ENCODE measurements at regions not wholly inside any gene's neighbourhood (a gene's known extent, or its start where the extent isn't known, plus 50 kb on each side); places are given as distances from the start of the nearest gene placed in this dataset.

- no peak overlapping the region for H3K4me2 ChIP-seq (ENCODE audit: low read depth, low read length, poor library complexity, severe bottlenecking)
- no peaks in the 10 kb centered on the region for H4K20me1 ChIP-seq (ENCODE audit: insufficient read depth, low read depth, low read length)
- H3K9me3 ChIP-seq (ENCODE audit: low read length), result peaks cover 5% of the 10 kb centered on the region; the same call in 1 of the 2 replicates
- H3K27me3 ChIP-seq (ENCODE audit: low read length), result no peaks in the 10 kb centered on the region
- no peak for DNase-seq
- no peak overlapping the region for H2AFZ ChIP-seq (ENCODE audit: low read length)
- no peak overlapping the region for H3K27ac ChIP-seq (ENCODE audit: low read length)
- no peaks in the 10 kb centered on the region; the same call in 1 of the 2 replicates for H3K9me2 ChIP-seq (replicated peaks; ENCODE audit: insufficient read depth, low read length)
- no peak overlapping the region for H3K9ac ChIP-seq (ENCODE audit: low read length)
- no peaks in the 10 kb centered on the region for H3K79me2 ChIP-seq (ENCODE audit: low read length)
- no peak overlapping the region for H3K4me3 ChIP-seq (ENCODE audit: low read length)
- no peaks in the 10 kb centered on the region for H3K4me1 ChIP-seq (ENCODE audit: low read length)
- no peaks in the 10 kb centered on the region for H3K36me3 ChIP-seq (ENCODE audit: insufficient read depth, low read length)
These were observed 98.2 kb upstream of the CTNNA2 start for GRCh38 chr2:79414690-79415089.

- H3K9me2 ChIP-seq (replicated peaks; ENCODE audit: insufficient read depth, low read length), result no peaks in the 10 kb centered on the region
- H3K36me3 ChIP-seq (ENCODE audit: insufficient read depth, low read length), result no peaks in the 10 kb centered on the region
These were observed 118.4 kb upstream of the CTNNA2 start for GRCh38 chr2:79394485-79394859.

DNA sequence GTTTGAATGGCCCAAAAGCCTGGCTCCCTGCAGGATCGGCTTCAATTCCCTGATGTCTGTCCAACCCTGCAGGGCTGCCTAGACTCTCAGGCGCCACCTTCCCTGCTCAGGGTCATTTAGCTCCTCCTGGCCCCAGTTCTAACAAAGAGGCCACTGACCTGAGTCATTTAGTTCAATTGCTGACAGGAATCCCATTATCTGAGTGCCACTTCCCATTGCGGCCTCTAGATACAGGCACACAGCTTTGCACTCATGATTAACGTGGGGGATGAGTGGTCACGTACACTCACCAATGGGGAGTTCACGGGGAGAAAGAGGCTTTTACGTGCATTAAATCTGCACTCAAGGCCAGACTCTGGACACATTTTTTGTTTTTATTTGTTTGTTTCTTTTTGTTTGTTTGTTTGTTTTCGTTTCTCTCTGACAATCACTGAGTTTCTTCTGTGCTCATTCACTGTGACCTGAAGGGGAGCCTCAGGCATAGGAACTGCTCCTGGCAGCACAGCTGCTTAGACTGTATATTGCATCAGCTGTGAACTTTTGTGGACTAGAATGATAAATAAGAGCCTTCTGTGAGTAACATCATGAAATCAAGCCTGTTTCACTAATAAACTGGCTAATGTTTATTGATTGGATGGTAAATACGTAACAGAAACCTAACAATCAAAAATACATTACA lies 118.9 kb upstream of the CTNNA2 start:
- Histone ChIP-seq H3K9ac (ENCODE audit: low read length) (no peak overlapping the region), H3K4me1 (ENCODE audit: low read length) (no peaks in the 10 kb centered on the region), H3K79me2 (ENCODE audit: low read length) (no peaks in the 10 kb centered on the region), H3K9me2 (replicated peaks; ENCODE audit: insufficient read depth, low read length) (no peaks in the 10 kb centered on the region), H2AFZ (ENCODE audit: low read length) (no peak overlapping the region), H3K36me3 (ENCODE audit: insufficient read depth, low read length) (no peaks in the 10 kb centered on the region), H3K27me3 (ENCODE audit: low read length) (no peaks in the 10 kb centered on the region), H4K20me1 (ENCODE audit: insufficient read depth, low read depth, low read length) (no peaks in the 10 kb centered on the region), H3K4me2 (ENCODE audit: low read depth, low read length, poor library complexity, severe bottlenecking) (no peak overlapping the region), H3K4me3 (ENCODE audit: low read length) (no peak overlapping the region), H3K9me3 (ENCODE audit: low read length) (no peaks in the 10 kb centered on the region), H3K27ac (ENCODE audit: low read length) (no peak overlapping the region)
- no peak for DNase-seq

More at GRCh38 chr2:79394485-79394859, 118.4 kb upstream of the CTNNA2 start:
- DNase-seq, result no peak
- H3K4me2 ChIP-seq (ENCODE audit: low read depth, low read length, poor library complexity, severe bottlenecking), result no peak overlapping the region
- H3K4me1 ChIP-seq (ENCODE audit: low read length), result no peaks in the 10 kb centered on the region
- H3K27me3 ChIP-seq (ENCODE audit: low read length), result no peaks in the 10 kb centered on the region
- no peak overlapping the region for H3K4me3 ChIP-seq (ENCODE audit: low read length)
- no peak overlapping the region for H2AFZ ChIP-seq (ENCODE audit: low read length)
- H3K27ac ChIP-seq (ENCODE audit: low read length), result no peak overlapping the region
- H3K9ac ChIP-seq (ENCODE audit: low read length), result no peak overlapping the region
- H4K20me1 ChIP-seq (ENCODE audit: insufficient read depth, low read depth, low read length), result no peaks in the 10 kb centered on the region
- no peaks in the 10 kb centered on the region for H3K79me2 ChIP-seq (ENCODE audit: low read length)
- H3K9me3 ChIP-seq (ENCODE audit: low read length), result no peaks in the 10 kb centered on the region

GRCh38 chr2:79393107-79393685 lies 119.7 kb upstream of the CTNNA2 start:
- H3K9me2 ChIP-seq (replicated peaks; ENCODE audit: insufficient read depth, low read length), result no peaks in the 10 kb centered on the region
- no peaks in the 10 kb centered on the region for H3K79me2 ChIP-seq (ENCODE audit: low read length)
- no peak overlapping the region for H3K4me2 ChIP-seq (ENCODE audit: low read depth, low read length, poor library complexity, severe bottlenecking)
- H4K20me1 ChIP-seq (ENCODE audit: insufficient read depth, low read depth, low read length), result no peaks in the 10 kb centered on the region
- no peaks in the 10 kb centered on the region for H3K36me3 ChIP-seq (ENCODE audit: insufficient read depth, low read length)
- H3K9me3 ChIP-seq (ENCODE audit: low read length), result no peaks in the 10 kb centered on the region
- no peak overlapping the region for H3K4me3 ChIP-seq (ENCODE audit: low read length)
- no peaks in the 10 kb centered on the region for H3K27me3 ChIP-seq (ENCODE audit: low read length)
- no peak overlapping the region for H3K9ac ChIP-seq (ENCODE audit: low read length)
- no peak for DNase-seq
- no peaks in the 10 kb centered on the region for H3K4me1 ChIP-seq (ENCODE audit: low read length)
- no peak overlapping the region for H2AFZ ChIP-seq (ENCODE audit: low read length)
- no peak overlapping the region for H3K27ac ChIP-seq (ENCODE audit: low read length)

DNA sequence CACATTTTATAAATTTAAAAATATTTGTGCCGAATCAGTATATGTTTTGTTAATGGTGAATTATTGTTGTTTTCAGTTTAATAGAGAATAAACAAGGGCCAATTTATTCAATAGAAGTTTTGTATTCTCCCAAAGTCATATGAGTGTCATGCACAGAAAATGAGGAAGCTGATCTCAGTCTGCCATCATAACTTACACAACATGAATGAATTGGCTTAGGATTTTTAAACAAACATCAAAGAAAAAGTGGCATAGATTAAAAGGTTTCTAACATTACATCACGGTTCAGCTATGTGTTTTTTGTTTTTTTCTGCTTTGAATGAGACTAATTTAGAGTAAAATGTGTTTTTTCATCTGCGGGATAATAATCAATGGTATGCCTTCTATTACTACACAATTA lies 123.4 kb upstream of the CTNNA2 start:
- H3K4me3 ChIP-seq (ENCODE audit: low read length), result no peak overlapping the region
- H3K9me3 ChIP-seq (ENCODE audit: low read length), result no peaks in the 10 kb centered on the region
- no peaks in the 10 kb centered on the region for H3K9me2 ChIP-seq (replicated peaks; ENCODE audit: insufficient read depth, low read length)
- H3K4me2 ChIP-seq (ENCODE audit: low read depth, low read length, poor library complexity, severe bottlenecking), result no peak overlapping the region
- H3K36me3 ChIP-seq (ENCODE audit: insufficient read depth, low read length), result no peaks in the 10 kb centered on the region
- no peak overlapping the region for H2AFZ ChIP-seq (ENCODE audit: low read length)
- no peaks in the 10 kb centered on the region for H3K27me3 ChIP-seq (ENCODE audit: low read length)
- H3K9ac ChIP-seq (ENCODE audit: low read length), result no peak overlapping the region
- no peak overlapping the region for H3K27ac ChIP-seq (ENCODE audit: low read length)
- no peaks in the 10 kb centered on the region for H3K79me2 ChIP-seq (ENCODE audit: low read length)
- no peaks in the 10 kb centered on the region for H3K4me1 ChIP-seq (ENCODE audit: low read length)
- H4K20me1 ChIP-seq (ENCODE audit: insufficient read depth, low read depth, low read length), result no peaks in the 10 kb centered on the region
- DNase-seq, result no peak

DNA sequence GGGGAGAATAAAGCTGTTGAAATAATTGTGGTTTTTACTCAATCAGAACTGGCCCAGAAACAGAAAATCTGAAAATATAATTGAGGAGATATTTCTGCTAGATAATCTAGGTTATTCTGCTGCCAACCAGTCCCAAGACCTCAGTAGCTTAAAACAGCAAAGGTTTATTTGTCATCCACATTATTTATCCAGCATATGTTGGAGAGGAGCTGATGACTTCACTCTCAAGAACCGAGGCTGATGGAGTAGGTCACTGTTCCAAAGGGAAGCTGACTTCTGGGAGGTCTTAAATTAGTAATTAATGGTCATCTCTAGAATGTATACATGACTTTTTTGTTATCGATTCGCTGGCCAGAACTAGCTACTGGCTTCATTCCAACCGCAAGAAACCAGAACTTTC lies 124.8 kb upstream of the CTNNA2 start:
- Histone ChIP-seq H3K27me3 (ENCODE audit: low read length) (no peaks in the 10 kb centered on the region), H3K9me2 (replicated peaks; ENCODE audit: insufficient read depth, low read length) (no peaks in the 10 kb centered on the region), H2AFZ (ENCODE audit: low read length) (no peak overlapping the region), H3K4me2 (ENCODE audit: low read depth, low read length, poor library complexity, severe bottlenecking) (no peak overlapping the region), H3K4me3 (ENCODE audit: low read length) (no peak overlapping the region), H3K36me3 (ENCODE audit: insufficient read depth, low read length) (no peaks in the 10 kb centered on the region), H3K4me1 (ENCODE audit: low read length) (no peaks in the 10 kb centered on the region), H3K9ac (ENCODE audit: low read length) (no peak overlapping the region), H4K20me1 (ENCODE audit: insufficient read depth, low read depth, low read length) (no peaks in the 10 kb centered on the region), H3K9me3 (ENCODE audit: low read length) (no peaks in the 10 kb centered on the region), H3K27ac (ENCODE audit: low read length) (no peak overlapping the region), H3K79me2 (ENCODE audit: low read length) (no peaks in the 10 kb centered on the region)
- no peak for DNase-seq

DNA sequence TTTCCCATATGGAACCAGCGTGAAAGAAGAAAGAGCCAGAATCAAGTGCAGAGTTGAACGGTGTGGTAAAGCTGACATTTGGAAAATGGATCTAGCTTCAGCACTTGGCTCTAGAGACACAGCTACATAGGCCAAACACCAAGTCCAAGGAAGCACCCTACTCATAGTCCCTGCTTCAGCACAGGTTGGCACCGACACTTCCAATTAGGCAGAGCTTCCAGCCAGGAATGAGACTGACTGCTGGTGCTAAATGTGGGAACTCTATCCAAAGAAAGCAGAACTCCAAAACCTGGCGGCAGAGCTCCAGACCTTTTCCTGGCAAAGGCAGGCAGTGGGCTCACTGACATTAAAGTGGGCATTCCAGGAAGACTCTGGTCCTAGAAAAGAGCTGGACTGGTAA lies 125.4 kb upstream of the CTNNA2 start:
- Histone ChIP-seq H3K9ac (ENCODE audit: low read length) (no peak overlapping the region), H3K36me3 (ENCODE audit: insufficient read depth, low read length) (no peaks in the 10 kb centered on the region), H3K4me2 (ENCODE audit: low read depth, low read length, poor library complexity, severe bottlenecking) (no peak overlapping the region), H3K4me3 (ENCODE audit: low read length) (no peak overlapping the region), H3K9me2 (replicated peaks; ENCODE audit: insufficient read depth, low read length) (no peaks in the 10 kb centered on the region), H3K27me3 (ENCODE audit: low read length) (no peaks in the 10 kb centered on the region), H3K4me1 (ENCODE audit: low read length) (no peaks in the 10 kb centered on the region), H4K20me1 (ENCODE audit: insufficient read depth, low read depth, low read length) (no peaks in the 10 kb centered on the region), H3K79me2 (ENCODE audit: low read length) (no peaks in the 10 kb centered on the region), H2AFZ (ENCODE audit: low read length) (no peak overlapping the region), H3K9me3 (ENCODE audit: low read length) (no peaks in the 10 kb centered on the region), H3K27ac (ENCODE audit: low read length) (no peak overlapping the region)
- DNase-seq, result no peak

GRCh38 chr2:79383681-79384080 lies 129.2 kb upstream of the CTNNA2 start:
- Histone ChIP-seq H3K4me1 (ENCODE audit: low read length) (no peaks in the 10 kb centered on the region), H3K9me2 (replicated peaks; ENCODE audit: insufficient read depth, low read length) (no peaks in the 10 kb centered on the region), H3K27ac (ENCODE audit: low read length) (no peak overlapping the region), H2AFZ (ENCODE audit: low read length) (no peak overlapping the region), H3K9ac (ENCODE audit: low read length) (no peak overlapping the region), H3K27me3 (ENCODE audit: low read length) (0 out of 2 replicates have a peak, but pooled peaks cover 2% of the 10 kb centered on the region), H3K9me3 (ENCODE audit: low read length) (no peaks in the 10 kb centered on the region), H4K20me1 (ENCODE audit: insufficient read depth, low read depth, low read length) (no peaks in the 10 kb centered on the region), H3K79me2 (ENCODE audit: low read length) (no peaks in the 10 kb centered on the region), H3K36me3 (ENCODE audit: insufficient read depth, low read length) (no peaks in the 10 kb centered on the region), H3K4me2 (ENCODE audit: low read depth, low read length, poor library complexity, severe bottlenecking) (no peak overlapping the region), H3K4me3 (ENCODE audit: low read length) (no peak overlapping the region)
- DNase-seq, result no peak

Measured in Karpas-422 (cell line).